NT2/D1 (cell line): ENCODE measurements at regions not wholly inside any gene's neighbourhood (a gene's known extent, or its start where the extent isn't known, plus 50 kb on each side); places are given as distances from the start of the nearest gene placed in this dataset.

ENCODE experiments used
- YY1 ChIP-seq: IDR thresholded peaks from 2 replicates; pipeline ENCODE4 v1.6.1; 2011; ENCODE audit not compliant: insufficient read length, insufficient read depth
- ZNF274 ChIP-seq: IDR thresholded peaks from 2 replicates; pipeline ENCODE4 v1.6.1; 2011; ENCODE audit warnings: mild to moderate bottlenecking, low read depth, low read length

- no peak for TF ChIP-seq YY1
- no peak for TF ChIP-seq ZNF274
These were observed 88.0 kb downstream of the C1D start for GRCh38 chr2:67974559-67975430.
